Progenitor cell of endocrine pancreas (in vitro differentiated cells): ENCODE measurements at regions not wholly inside any gene's neighbourhood (a gene's known extent, or its start where the extent isn't known, plus 50 kb on each side); places are given as distances from the start of the nearest gene placed in this dataset.

ENCODE experiments used
- DNase-seq: peaks from one replicate; pipeline ENCODE4 v3.0.0; 2021; ENCODE audit warnings: low spot score; ENCODE audit not compliant: unreplicated experiment
- H3K27ac Mint-ChIP-seq: 2 replicates; pipeline ENCODE4 v1.8.0; 2021; ENCODE audit warnings: mild to moderate bottlenecking, moderate library complexity, mixed read lengths
- H3K27me3 Mint-ChIP-seq: 2 replicates; pipeline ENCODE4 v1.8.0; 2021; ENCODE audit warnings: mixed read lengths
- H3K36me3 Mint-ChIP-seq: 2 replicates; pipeline ENCODE4 v1.8.0; 2022; ENCODE audit warnings: mixed read lengths; ENCODE audit not compliant: insufficient read depth
- H3K4me1 Mint-ChIP-seq: 2 replicates; pipeline ENCODE4 v1.8.0; 2021; ENCODE audit warnings: low read depth, mixed read lengths
- H3K4me3 Mint-ChIP-seq: 2 replicates; pipeline ENCODE4 v1.8.0; 2021; ENCODE audit warnings: low read depth, mild to moderate bottlenecking, moderate library complexity, mixed read lengths
- H3K9me3 Mint-ChIP-seq: 2 replicates; pipeline ENCODE4 v1.8.0; 2021; ENCODE audit warnings: low read depth, mixed read lengths
- TF ChIP-seq, protein P1 (sequence below): fragments of 200-600 bp; sonication (generic); IDR thresholded peaks from one replicate; pipeline ENCODE4 v1.5.0; 2021; ENCODE audit warnings: antibody characterized with exemption, mild to moderate bottlenecking; ENCODE audit not compliant: unreplicated experiment

DNA sequence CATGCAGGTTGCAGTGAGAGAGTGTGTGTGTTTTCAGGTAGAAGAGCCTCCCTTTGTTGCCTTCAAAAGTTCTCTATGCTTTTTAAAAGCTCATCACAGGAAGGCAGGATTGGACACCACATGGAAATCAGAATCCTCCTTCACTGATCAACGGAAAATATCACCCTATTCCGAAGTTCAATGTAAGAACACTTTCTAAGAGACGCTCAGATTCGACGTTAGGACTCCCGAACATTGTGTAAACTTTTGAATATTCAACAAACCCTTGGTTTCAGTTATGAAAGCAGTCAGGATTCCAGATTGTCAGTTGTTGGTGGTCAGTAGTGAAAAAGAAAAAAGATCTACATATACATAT lies 561.4 kb upstream of the ID2 start:
- DNase-seq, result no peak
- H3K27ac Mint-ChIP-seq, result peak overlapping the region; percentile 85
- no peaks in the 10 kb centered on the region for H3K9me3 Mint-ChIP-seq
- no peaks in the 10 kb centered on the region for H3K27me3 Mint-ChIP-seq
- no peaks in the 10 kb centered on the region for H3K36me3 Mint-ChIP-seq
- no peak overlapping the region for H3K4me3 Mint-ChIP-seq
- TF ChIP-seq, protein P1, sequence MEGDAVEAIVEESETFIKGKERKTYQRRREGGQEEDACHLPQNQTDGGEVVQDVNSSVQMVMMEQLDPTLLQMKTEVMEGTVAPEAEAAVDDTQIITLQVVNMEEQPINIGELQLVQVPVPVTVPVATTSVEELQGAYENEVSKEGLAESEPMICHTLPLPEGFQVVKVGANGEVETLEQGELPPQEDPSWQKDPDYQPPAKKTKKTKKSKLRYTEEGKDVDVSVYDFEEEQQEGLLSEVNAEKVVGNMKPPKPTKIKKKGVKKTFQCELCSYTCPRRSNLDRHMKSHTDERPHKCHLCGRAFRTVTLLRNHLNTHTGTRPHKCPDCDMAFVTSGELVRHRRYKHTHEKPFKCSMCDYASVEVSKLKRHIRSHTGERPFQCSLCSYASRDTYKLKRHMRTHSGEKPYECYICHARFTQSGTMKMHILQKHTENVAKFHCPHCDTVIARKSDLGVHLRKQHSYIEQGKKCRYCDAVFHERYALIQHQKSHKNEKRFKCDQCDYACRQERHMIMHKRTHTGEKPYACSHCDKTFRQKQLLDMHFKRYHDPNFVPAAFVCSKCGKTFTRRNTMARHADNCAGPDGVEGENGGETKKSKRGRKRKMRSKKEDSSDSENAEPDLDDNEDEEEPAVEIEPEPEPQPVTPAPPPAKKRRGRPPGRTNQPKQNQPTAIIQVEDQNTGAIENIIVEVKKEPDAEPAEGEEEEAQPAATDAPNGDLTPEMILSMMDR, result no peak
- H3K4me1 Mint-ChIP-seq, result peaks cover 26% of the 10 kb centered on the region

DNA sequence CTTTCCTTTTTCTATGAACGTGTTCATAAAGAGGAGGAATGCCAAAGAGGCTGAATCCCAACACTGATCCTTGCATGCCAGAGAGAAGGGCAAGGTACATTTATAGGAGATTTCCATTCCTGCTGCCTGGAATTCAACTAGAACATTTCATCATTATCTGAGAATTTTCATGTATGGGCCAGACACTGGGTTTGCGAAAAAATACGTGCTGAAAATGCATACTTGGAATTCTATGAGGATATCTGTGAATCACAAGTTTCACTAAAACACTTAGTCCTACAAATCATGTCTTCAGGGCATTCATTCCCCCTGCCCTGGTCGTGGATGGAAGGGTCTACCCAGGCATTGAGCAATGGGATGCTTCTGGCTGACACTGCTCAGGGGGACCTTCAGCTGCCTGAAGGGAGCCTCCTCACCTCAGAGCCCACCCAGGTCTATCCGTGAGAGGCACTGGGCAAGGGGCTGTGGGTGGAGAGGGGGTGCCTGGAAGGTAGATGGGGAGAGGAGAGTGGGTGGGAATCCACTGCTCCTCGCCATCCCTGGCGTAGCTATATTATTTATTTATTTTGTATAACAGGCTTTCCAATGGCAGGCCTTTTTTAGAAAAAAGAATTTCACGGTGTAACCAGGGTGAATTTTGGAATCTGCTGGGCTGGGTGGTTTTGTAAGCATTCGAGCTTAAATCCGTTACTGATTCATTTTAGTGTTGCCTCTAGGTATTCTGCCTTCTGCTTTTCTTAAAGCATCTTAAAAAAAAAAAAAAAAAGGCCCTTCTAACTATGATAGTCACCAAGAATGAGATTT lies 560.6 kb upstream of the ID2 start:
- Mint-ChIP-seq H3K27ac (no peak overlapping the region), H3K4me1 (peaks cover 31% of the 10 kb centered on the region), H3K36me3 (no peaks in the 10 kb centered on the region), H3K4me3 (no peak overlapping the region), H3K27me3 (no peaks in the 10 kb centered on the region), H3K9me3 (no peaks in the 10 kb centered on the region)
- TF ChIP-seq, protein P1, result no peak
- no peak for DNase-seq

GRCh38 chr2:8121826-8122513 lies 559.9 kb upstream of the ID2 start:
- Mint-ChIP-seq H3K36me3 (no peaks in the 10 kb centered on the region), H3K27me3 (no peaks in the 10 kb centered on the region)
- DNase-seq, result no peak

GRCh38 chr2:8122520-8122919 lies 559.3 kb upstream of the ID2 start:
- Mint-ChIP-seq H3K4me3 (no peak overlapping the region), H3K4me1 (peaks cover 34% of the 10 kb centered on the region), H3K27me3 (no peaks in the 10 kb centered on the region), H3K36me3 (no peaks in the 10 kb centered on the region), H3K27ac (no peak overlapping the region), H3K9me3 (no peaks in the 10 kb centered on the region)
- DNase-seq, result no peak
- TF ChIP-seq, protein P1, result no peak

More at GRCh38 chr2:8121826-8122513, 559.9 kb upstream of the ID2 start:
- Mint-ChIP-seq H3K9me3 (no peaks in the 10 kb centered on the region), H3K27ac (no peak overlapping the region), H3K4me3 (no peak overlapping the region), H3K4me1 (peaks cover 34% of the 10 kb centered on the region)
- TF ChIP-seq, protein P1, result no peak

- TF ChIP-seq, protein P1, result no peak
- H3K4me1 Mint-ChIP-seq, result peaks cover 28% of the 10 kb centered on the region
- H3K36me3 Mint-ChIP-seq, result no peaks in the 10 kb centered on the region
- no peak overlapping the region for H3K4me3 Mint-ChIP-seq
- H3K27ac Mint-ChIP-seq, result no peak overlapping the region
- DNase-seq, result no peak
- H3K27me3 Mint-ChIP-seq, result no peaks in the 10 kb centered on the region
- no peaks in the 10 kb centered on the region for H3K9me3 Mint-ChIP-seq
Observed at GRCh38 chr2:8123464-8123863, 558.4 kb upstream of the ID2 start.
